HepG2 (cell line): ENCODE measurements at regions not wholly inside any gene's neighbourhood (a gene's known extent, or its start where the extent isn't known, plus 50 kb on each side); places are given as distances from the start of the nearest gene placed in this dataset.

Experiments used
- ATAC-seq: fragments of 200-7000 bp; cut with Tn5 transposase; 3 replicates; pipeline ENCODE4 v1.9.1; 2020; ENCODE audit warnings: mild to moderate bottlenecking, moderate library complexity
- BruUV-seq: library from RNA; stranded (reverse); fragments of 400-500 nt; replicated peaks from 2 replicates; lab custom pipeline; 2021; lab: Mats Ljungman, UMichigan
- CTCF ChIA-PET: fragments of 300-600 bp; formaldehyde crosslinking; extraction: SDS; loops from one replicate; lab custom pipeline; 2021; ENCODE audit warnings: low total read pairs, inconsistent platforms, low intra/inter-chr PET ratio; lab: Yijun Ruan, JAX
- POLR2A ChIA-PET: fragments of 350-600 bp; sonication (Branson Sonifier 250); formaldehyde crosslinking; loops from one replicate; lab custom pipeline; 2020; ENCODE audit warnings: antibody characterized with exemption, inconsistent platforms; lab: Yijun Ruan, JAX
- DNase-seq: peaks from one replicate; pipeline ENCODE4 v3.0.0-alpha.2; 2015; ENCODE audit warnings: low spot score
- FAIRE-seq: peaks from 3 replicates; lab custom pipeline; 2011; peaks lifted over from hg19 to GRCh38; lab: Jason Lieb, UNC
- H2AFZ ChIP-seq: one replicate; pipeline ENCODE4 v1.6.1; 2011; ENCODE audit warnings: low read length, inconsistent platforms
- H3K27ac ChIP-seq: fragments of 300-600 bp; 3 replicates; pipeline ENCODE4 v1.8.0; 2011; ENCODE audit warnings: mixed run types, mild to moderate bottlenecking, mixed read lengths, low read length, inconsistent platforms; ENCODE audit not compliant: insufficient read depth; ENCODE audit errors: extremely low read length
- H3K27me3 ChIP-seq, 2 experiments: fragments of 200-600 bp in 1 of 2; 2 replicates in 1 of 2; 3 replicates in 1 of 2; pipeline versions ENCODE4 v1.6.0 to v1.8.0; 2011; ENCODE audit warnings: low read length in 2 of 2, mild to moderate bottlenecking in 2 of 2, moderate library complexity in 2 of 2, inconsistent platforms in 1 of 2; ENCODE audit not compliant: insufficient read depth in 2 of 2, control insufficient read depth in 1 of 2
- H3K36me3 ChIP-seq, 2 experiments: fragments of 200-600 bp in 1 of 2; replicated peaks in 1 of 2; 2 replicates in 1 of 2; 3 replicates in 1 of 2; pipeline versions ENCODE4 v1.5.1 to v1.8.0; 2011; ENCODE audit warnings: low read length in 2 of 2, inconsistent platforms in 1 of 2; ENCODE audit not compliant: insufficient read depth in 2 of 2, control insufficient read depth in 1 of 2
- H3K4me1 ChIP-seq: 2 replicates; pipeline ENCODE4 v1.5.1; 2012; ENCODE audit warnings: low read length, inconsistent platforms; ENCODE audit not compliant: insufficient read depth
- H3K4me2 ChIP-seq: 2 replicates; pipeline ENCODE4 v1.6.0; 2011; ENCODE audit warnings: low read depth, low read length, inconsistent platforms
- H3K4me3 ChIP-seq, 3 experiments: fragments of 200-600 bp in 1 of 3; sonication (generic), shearing (Covaris generic) in 1 of 3; replicated peaks in 1 of 3; 2 replicates each; pipeline ENCODE4 v1.5.1; 2011 to 2016; ENCODE audit warnings: low read length in 3 of 3, inconsistent platforms in 2 of 3, low read depth in 2 of 3, mild to moderate bottlenecking in 2 of 3, control low read depth in 1 of 3, mixed read lengths in 1 of 3; ENCODE audit not compliant: insufficient read depth in 1 of 3
- H3K79me2 ChIP-seq: one replicate; pipeline ENCODE4 v1.6.1; 2011; ENCODE audit warnings: low read length, inconsistent platforms; ENCODE audit not compliant: insufficient read depth
- H3K9ac ChIP-seq: 2 replicates; pipeline ENCODE4 v1.6.0; 2011; ENCODE audit warnings: mild to moderate bottlenecking, low read depth, low read length, inconsistent platforms; ENCODE audit not compliant: insufficient read depth
- H3K9me3 ChIP-seq: 2 replicates; pipeline ENCODE4 v1.5.1; 2012; ENCODE audit warnings: mild to moderate bottlenecking, low read length
- H4K20me1 ChIP-seq: 2 replicates; pipeline ENCODE4 v1.6.0; 2011; ENCODE audit warnings: inconsistent platforms, mild to moderate bottlenecking, low read length, moderate library complexity; ENCODE audit not compliant: insufficient read depth
- BORCS8-MEF2B ChIP-seq: sonication (generic); formaldehyde crosslinking; IDR thresholded peaks from 2 replicates; pipeline ENCODE4 v1.8.0; 2022; ENCODE audit warnings: mild to moderate bottlenecking, missing genetic modification reagents
- HMG20A ChIP-seq: IDR thresholded peaks from 2 replicates; pipeline ENCODE4 v1.6.1; 2016; ENCODE audit warnings: borderline replicate concordance
- NR2F1 ChIP-seq, 2 experiments: fragments of 450-650 bp in 1 of 2; formaldehyde crosslinking in 1 of 2; IDR thresholded peaks; 2 replicates each; pipeline versions ENCODE4 v1.5.0 to v1.6.1; 2016 to 2020; ENCODE audit warnings: mild to moderate bottlenecking in 1 of 2, missing compliant biosample characterization in 1 of 2, missing genetic modification reagents in 1 of 2, moderate library complexity in 1 of 2
- SSRP1 ChIP-seq: IDR thresholded peaks from 2 replicates; pipeline ENCODE4 v1.6.1; 2016; ENCODE audit warnings: control low read depth
- ZKSCAN5 ChIP-seq: sonication (generic); formaldehyde crosslinking; IDR thresholded peaks from 2 replicates; pipeline ENCODE4 v1.5.1; 2020; ENCODE audit warnings: mild to moderate bottlenecking, missing genetic modification reagents
- ZNF660 ChIP-seq: sonication (generic); formaldehyde crosslinking; IDR thresholded peaks from 2 replicates; pipeline ENCODE4 v1.5.1; 2020; ENCODE audit warnings: mild to moderate bottlenecking, low read depth, missing genetic modification reagents, borderline replicate concordance
- WGBS: methylation state at CpG from one replicate; pipeline ENCODE4 v1.1.6; 2017; ENCODE audit warnings: low lambda C conversion rate; 5-methylcytosine and 5-hydroxymethylcytosine counted together
- in situ Hi-C: cut with HindIII; loops from 2 replicates; pipeline ENCODE4 v1.10.0; 2017; ENCODE audit warnings: low pct_unique_long_range_greater_than_20kb; ENCODE audit not compliant: extremely low pct_ligation_motif_present
- intact Hi-C: fragments of 100-400 bp; cut with micrococcal nuclease; formaldehyde crosslinking; loops from one replicate; pipeline ENCODE4 v1.10.0; 2022; ENCODE audit not compliant: unreplicated experiment
- TF ChIP-seq, protein P1 (sequence below): sonication (generic); formaldehyde crosslinking; IDR thresholded peaks from 2 replicates; pipeline ENCODE4 v1.5.0; 2020; ENCODE audit warnings: mild to moderate bottlenecking, missing genetic modification reagents

DNA sequence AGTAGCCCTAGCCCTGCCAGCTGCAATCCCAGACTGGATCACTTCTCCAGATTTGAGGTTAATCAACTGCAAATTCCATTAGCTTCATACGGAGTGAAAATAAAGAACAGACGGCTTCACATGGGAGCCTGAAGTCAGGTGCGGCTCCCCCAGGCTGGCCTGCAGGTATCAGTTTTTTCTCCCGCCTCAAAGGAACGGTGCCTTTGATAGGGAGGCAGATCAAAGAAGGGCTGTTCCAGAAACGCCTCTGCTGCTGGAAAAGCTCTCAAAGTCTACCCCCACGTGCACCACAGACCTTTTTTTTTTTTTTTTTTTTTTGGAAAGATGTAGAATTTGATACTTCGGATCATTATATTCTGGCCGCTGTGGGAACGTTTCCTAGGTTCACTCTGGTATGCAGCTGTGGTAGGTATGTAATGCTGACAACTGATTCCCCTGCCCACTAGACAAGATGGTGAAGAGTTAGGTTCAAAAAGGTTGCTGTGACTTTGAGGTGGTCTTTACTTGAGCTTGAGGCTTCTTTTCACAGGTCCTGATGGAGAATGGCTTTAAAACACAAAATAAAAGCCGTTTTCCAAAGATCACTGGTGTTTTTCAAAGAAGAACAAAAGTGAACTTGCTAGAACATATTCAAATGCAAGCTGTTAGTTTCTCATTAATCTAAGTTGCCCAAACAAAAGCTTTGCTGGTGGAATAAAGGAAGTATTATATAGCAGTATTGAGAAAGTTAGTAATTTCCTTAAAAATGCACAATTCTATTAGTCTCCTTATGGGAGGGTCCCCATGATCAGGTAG, 189.0 kb upstream of the NFIA start:
- H2AFZ ChIP-seq = no peak overlapping the region
- no peak overlapping the region for H3K4me2 ChIP-seq
- H3K9me3 ChIP-seq = no peaks in the 10 kb centered on the region
- H3K4me1 ChIP-seq = no peaks in the 10 kb centered on the region
- H3K36me3 ChIP-seq = no peaks in the 10 kb centered on the region
- no peaks in the 10 kb centered on the region for H3K79me2 ChIP-seq
- H4K20me1 ChIP-seq = no peaks in the 10 kb centered on the region
- 19% methylated on average over 11 of the region's 11 CpGs for WGBS
- no peak overlapping the region for H3K27ac ChIP-seq
- in situ Hi-C loops = no loop called here
- no peak for FAIRE-seq
- CTCF ChIA-PET = no interaction called here
- DNase-seq = no peak
- TF ChIP-seq ZKSCAN5 (CRISPR knock-in tag) = no peak
- no peak for TF ChIP-seq HMG20A (CRISPR knock-in tag)
- no peak for TF ChIP-seq NR2F1 (CRISPR knock-in tag; IDR thresholded peaks at IDR 0.05)
- TF ChIP-seq, protein P1, sequence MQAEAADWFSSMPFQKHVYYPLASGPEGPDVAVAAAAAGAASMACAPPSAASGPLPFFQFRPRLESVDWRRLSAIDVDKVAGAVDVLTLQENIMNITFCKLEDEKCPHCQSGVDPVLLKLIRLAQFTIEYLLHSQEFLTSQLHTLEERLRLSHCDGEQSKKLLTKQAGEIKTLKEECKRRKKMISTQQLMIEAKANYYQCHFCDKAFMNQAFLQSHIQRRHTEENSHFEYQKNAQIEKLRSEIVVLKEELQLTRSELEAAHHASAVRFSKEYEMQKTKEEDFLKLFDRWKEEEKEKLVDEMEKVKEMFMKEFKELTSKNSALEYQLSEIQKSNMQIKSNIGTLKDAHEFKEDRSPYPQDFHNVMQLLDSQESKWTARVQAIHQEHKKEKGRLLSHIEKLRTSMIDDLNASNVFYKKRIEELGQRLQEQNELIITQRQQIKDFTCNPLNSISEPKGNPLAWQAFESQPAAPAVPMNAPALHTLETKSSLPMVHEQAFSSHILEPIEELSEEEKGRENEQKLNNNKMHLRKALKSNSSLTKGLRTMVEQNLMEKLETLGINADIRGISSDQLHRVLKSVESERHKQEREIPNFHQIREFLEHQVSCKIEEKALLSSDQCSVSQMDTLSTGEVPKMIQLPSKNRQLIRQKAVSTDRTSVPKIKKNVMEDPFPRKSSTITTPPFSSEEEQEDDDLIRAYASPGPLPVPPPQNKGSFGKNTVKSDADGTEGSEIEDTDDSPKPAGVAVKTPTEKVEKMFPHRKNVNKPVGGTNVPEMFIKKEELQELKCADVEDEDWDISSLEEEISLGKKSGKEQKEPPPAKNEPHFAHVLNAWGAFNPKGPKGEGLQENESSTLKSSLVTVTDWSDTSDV = no peak
- TF ChIP-seq, all 625 proteins: peak for 0
- H3K9ac ChIP-seq = no peak overlapping the region
- no TSS peak for BruUV-seq
- intact Hi-C loops = no loop called here
- no peak overlapping the region for H3K4me3 ChIP-seq
- ATAC-seq = no peak
- POLR2A ChIA-PET = no interaction called here
- peaks cover 0 to 14% of the 10 kb centered on the region in 2 experiments; a peak in 2 of 5 replicates for H3K27me3 ChIP-seq

DNA sequence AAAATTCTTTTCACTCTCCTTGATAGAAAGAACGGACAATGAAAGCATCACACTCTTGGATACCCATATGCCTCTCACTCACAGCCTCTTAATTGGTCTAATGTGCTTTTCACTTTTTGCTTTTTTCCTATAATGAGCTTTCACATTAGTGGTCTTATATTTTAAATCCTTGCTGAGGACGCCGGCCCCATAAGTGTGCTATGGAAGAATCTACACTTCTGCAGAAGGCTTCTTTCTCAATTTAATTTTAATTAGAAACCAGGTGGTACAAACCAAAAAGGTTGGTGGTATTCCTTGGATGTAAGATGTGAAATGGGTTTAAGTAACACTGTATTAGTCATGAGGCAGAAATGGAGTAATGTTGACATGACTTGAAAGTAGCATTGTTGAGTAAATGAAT, 190.6 kb upstream of the NFIA start:
- WGBS = 47% methylated on average over 3 of the region's 3 CpGs
- no peaks in the 10 kb centered on the region for H3K79me2 ChIP-seq
- H3K4me1 ChIP-seq = no peaks in the 10 kb centered on the region
- intact Hi-C loops (no loop called here), in situ Hi-C loops (no loop called here)
- no peak for TF ChIP-seq SSRP1 (CRISPR knock-in tag)
- TF ChIP-seq BORCS8-MEF2B (CRISPR knock-in tag) = no peak
- no peak for TF ChIP-seq ZNF660 (CRISPR knock-in tag)
- H3K27ac ChIP-seq = no peak overlapping the region
- ChIA-PET POLR2A (no interaction called here), CTCF (no interaction called here)
- H3K4me3 ChIP-seq = no peak overlapping the region
- no peak overlapping the region for H3K4me2 ChIP-seq
- H2AFZ ChIP-seq = no peak overlapping the region
- H3K9ac ChIP-seq = no peak overlapping the region
- ATAC-seq = no peak
- H3K27me3 ChIP-seq = peaks cover 0 to 11% of the 10 kb centered on the region in 2 experiments; a peak in 1 of 5 replicates
- no TSS peak for BruUV-seq
- H3K9me3 ChIP-seq = no peaks in the 10 kb centered on the region
- H4K20me1 ChIP-seq = no peaks in the 10 kb centered on the region
- FAIRE-seq = no peak
- no peaks in the 10 kb centered on the region for H3K36me3 ChIP-seq
- DNase-seq = no peak
